GM04503 (cell line): ENCODE measurements at regions not wholly inside any gene's neighbourhood (a gene's known extent, or its start where the extent isn't known, plus 50 kb on each side); places are given as distances from the start of the nearest gene placed in this dataset.

Source experiments
- DNase-seq: peaks from one replicate; pipeline ENCODE4 v3.0.0-alpha.2; 2012; ENCODE audit warnings: low read depth

GRCh38 chr1:209328196-209328595, 255.3 kb upstream of the CAMK1G start:
- DNase-seq, result no peak

GRCh38 chr1:209335178-209335577, 248.3 kb upstream of the CAMK1G start:
- DNase-seq, result no peak

GRCh38 chr1:209341146-209341545, 242.4 kb upstream of the CAMK1G start:
- DNase-seq, result no peak

GRCh38 chr1:209341673-209342420, 241.7 kb upstream of the CAMK1G start:
- DNase-seq, result no peak

GRCh38 chr1:209342441-209343175, 240.9 kb upstream of the CAMK1G start:
- DNase-seq, result no peak

- no peak for DNase-seq
Observed at GRCh38 chr1:209343511-209343910, 240.0 kb upstream of the CAMK1G start.

- no peak for DNase-seq
Observed at GRCh38 chr1:209344156-209344555, 239.4 kb upstream of the CAMK1G start.

- no peak for DNase-seq
Observed at GRCh38 chr1:209349363-209350308, 233.9 kb upstream of the CAMK1G start.

- no peak for DNase-seq
Observed at GRCh38 chr1:209353053-209353452, 230.5 kb upstream of the CAMK1G start.

GRCh38 chr1:209354111-209354839, 229.2 kb upstream of the CAMK1G start:
- DNase-seq, result peak; percentile 34

- DNase-seq, result no peak
Observed at GRCh38 chr1:209354840-209355165, 228.7 kb upstream of the CAMK1G start.

- no peak for DNase-seq
Observed at GRCh38 chr1:209355415-209355814, 228.1 kb upstream of the CAMK1G start.

GRCh38 chr1:209356976-209357377, 226.5 kb upstream of the CAMK1G start:
- DNase-seq, result no peak

- DNase-seq, result no peak
Observed at GRCh38 chr1:209363112-209363511, 220.4 kb upstream of the CAMK1G start.

GRCh38 chr1:209364716-209365115, 218.8 kb upstream of the CAMK1G start:
- no peak for DNase-seq

GRCh38 chr1:209367061-209367772, 216.3 kb upstream of the CAMK1G start:
- DNase-seq, result no peak

- peak; percentile 64 for DNase-seq
Observed at GRCh38 chr1:209368864-209369598, 214.5 kb upstream of the CAMK1G start.

GRCh38 chr1:209370241-209370995, 213.1 kb upstream of the CAMK1G start:
- DNase-seq, result no peak

- DNase-seq, result no peak
Observed at GRCh38 chr1:209375097-209375496, 208.4 kb upstream of the CAMK1G start.
